ENCODE measurements at regions not wholly inside any gene's neighbourhood (a gene's known extent, or its start where the extent isn't known, plus 50 kb on each side); places are given as distances from the start of the nearest gene placed in this dataset.

DNA sequence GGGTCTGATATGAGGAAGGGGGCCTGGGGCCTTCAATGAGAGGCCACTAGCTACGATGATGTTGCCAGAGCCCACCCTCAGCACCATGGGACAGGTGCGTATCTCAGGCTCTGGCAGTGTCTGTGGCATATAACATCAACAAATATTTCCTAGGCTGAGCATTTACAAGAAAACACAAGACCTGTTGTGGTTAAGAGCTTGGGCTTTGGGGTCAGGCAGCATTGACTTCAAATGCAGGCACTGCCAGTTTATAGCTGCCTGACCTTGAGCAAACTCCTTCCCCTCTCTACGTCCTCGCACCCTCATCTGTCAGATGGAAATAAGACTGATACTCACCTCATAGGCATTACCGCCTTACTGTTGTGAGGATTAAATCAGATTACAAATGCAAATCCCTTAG lies 156.0 kb downstream of the KATNAL1 start:
- DNase-seq (ENCODE audit: low read depth): no peak

GRCh38 chr13:30149248-30149647 lies 158.1 kb downstream of the KATNAL1 start:
- DNase-seq (ENCODE audit: low read depth): no peak

DNA sequence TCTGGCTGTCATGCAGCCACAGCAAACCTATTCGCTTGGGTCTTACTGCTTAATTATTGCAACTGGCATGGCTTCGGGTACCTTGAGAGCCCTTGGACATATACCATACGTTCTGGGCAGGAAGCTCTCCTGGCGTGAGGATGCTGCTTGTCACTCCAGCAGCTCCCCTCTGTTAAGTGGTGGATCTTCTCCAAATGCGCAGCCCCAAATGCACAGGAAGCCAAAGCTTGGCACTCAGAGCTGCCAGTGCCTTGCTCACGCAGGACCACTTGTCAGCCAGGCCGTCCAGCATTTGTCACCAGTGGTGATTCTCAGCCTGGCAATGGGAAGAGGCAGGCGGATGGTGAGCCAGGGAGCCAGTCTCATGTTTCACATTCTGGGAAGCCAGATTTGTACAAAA lies 158.6 kb downstream of the KATNAL1 start:
- no peak for DNase-seq (ENCODE audit: low read depth)

DNA sequence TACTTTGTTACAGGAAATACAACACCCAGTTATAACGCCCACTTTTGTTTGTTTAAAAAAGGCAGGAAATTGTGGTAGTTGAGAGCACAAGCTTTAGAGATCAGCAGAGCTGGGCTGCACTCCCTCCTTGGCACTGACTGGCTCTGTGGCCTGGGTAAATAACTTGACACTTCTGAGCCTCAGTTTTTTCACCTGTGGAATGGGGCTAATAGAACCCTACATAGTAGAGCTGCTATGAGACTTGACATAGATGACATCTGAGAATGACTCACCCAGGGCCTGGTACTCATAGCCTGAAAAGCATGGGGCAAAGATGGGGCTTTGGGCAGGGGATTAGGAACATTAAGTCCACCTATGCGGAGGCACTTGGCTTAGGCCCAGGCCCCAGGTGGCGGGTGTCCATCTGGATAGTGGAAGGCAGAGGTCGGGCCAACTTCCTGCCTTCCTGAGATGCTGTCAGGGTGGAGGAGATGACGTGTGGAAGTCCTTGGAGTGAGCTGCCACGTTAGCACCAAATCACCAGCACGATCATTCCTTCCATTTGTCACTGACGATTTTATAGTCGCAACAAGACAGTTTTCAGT lies 159.1 kb downstream of the KATNAL1 start:
- no peak for DNase-seq (ENCODE audit: low read depth)

- no peak for DNase-seq (ENCODE audit: low read depth)
Observed at GRCh38 chr13:30147421-30147820, 159.9 kb downstream of the KATNAL1 start.

DNA sequence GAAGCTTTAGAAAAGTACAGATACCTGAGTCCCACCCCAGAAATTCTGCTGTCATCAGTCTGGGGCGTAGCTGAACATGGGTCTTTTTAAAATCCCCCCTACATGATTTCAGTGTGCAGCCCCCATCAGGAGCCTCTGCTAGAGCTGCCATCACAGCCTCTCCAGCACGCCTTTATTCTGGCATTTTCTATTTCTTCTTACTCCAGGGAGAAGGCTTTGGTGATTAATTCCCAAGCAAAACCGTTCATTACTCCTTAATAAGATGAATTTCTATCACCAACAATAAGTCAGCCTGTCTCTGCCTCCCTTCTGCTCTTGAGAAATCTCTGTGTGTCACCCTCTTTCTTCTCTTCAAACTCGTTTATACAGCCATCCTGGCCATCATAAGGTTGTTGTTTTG lies 160.3 kb downstream of the KATNAL1 start:
- no peak for DNase-seq (ENCODE audit: low read depth)

DNA sequence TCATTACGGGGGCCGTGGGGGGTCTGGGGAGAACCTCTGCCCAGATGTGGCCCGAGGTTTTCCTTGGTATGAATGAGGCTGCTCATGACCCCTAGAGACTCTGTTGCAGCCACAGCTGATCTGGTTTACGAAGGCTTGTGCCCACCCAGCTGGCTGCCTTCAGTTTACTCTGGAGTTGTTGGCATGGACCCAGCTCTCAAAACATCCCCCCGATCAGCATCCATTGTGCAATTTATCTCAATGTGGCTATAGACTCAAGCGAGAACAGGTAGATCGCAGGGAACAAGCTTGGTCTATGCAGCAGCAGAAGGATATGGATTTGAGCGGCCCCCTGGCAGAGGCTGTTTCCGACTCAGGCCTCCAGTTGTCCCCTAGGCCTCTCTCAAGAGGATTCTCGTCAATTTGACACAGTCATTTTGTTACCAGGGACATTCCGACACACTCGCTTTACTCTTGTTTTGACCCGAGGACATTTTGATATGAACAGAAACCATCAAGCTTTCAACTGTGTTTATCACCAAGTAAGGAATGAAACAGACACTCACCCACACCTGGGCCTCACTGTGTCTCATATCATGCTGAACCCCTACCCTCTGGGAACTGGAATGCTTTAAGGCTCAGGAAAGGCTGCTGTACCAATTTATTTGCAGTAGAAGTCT lies 161.5 kb downstream of the KATNAL1 start:
- DNase-seq (ENCODE audit: low read depth): no peak

DNA sequence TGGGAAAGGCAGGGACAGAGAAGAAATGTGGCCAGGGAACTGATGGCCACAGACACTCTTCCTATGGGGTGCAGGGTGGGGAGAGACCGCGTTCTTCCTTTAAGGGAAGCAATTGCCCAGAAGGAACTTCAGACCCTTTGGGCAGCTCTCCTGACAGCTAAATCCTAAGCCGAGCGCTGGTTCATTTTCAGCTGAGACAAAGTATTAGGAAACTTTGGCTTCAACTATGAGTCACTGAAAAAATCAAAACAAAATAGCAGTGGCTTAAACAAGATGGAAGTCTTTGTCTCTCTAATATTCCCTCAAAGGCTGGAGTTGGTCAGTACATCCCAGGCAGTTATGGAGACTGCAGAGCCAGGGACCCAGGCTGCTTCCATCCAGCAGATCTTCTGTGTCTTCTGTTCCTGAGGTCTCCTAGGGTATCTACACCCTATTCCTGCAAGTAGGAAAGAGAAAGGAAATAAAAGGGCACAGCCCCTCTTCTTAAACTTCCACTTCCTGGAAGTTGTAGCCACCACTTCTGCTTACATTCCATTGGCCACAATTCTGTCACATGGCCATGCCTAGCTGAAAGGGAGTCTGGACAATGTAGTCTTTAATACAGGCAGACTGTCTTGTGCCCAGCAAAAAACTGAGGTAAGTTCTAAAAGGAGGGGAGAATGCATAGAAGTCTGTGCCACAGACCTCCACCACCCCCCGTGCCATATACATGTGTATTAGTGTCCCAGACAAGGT lies 163.5 kb downstream of the KATNAL1 start:
- DNase-seq (ENCODE audit: low read depth): no peak

DNA sequence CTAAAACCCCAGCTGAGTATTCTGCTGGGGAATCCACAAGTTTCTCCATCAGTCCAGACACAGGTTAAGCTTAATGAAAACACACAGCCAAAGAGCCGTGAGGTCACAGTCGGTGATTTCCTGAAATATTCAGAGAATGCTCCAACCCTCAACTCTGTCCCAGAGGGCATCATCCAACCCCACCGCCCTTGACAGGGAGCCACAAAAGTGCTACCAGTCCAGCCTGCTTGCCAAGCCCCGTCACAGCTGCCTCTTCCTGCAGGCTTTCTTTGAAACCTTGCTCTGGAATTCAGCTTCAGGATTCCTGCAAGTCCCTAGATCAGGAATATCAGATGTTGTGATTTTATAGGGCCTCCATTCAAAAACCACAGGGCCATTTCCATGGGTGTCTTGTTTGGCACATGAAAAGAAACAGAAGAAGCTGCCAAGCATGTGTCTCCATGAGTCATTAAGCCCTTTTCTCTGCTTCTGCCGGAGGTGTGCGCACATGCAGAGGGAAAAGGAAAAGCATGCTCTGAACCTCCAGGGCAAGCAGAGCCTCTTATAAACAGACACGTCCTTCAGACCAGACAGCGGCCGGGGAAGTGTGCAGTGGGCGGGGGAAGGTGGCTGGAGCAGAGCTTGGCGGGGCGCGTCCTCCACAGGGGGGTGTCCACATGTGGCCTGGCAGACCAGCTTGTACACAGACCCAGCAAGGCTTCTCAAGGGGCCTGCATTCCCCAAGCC lies 164.7 kb downstream of the KATNAL1 start:
- peak; percentile 96 for DNase-seq (ENCODE audit: low read depth)

GRCh38 chr13:30141775-30142485 lies 165.4 kb downstream of the KATNAL1 start:
- DNase-seq (ENCODE audit: low read depth): no peak

DNA sequence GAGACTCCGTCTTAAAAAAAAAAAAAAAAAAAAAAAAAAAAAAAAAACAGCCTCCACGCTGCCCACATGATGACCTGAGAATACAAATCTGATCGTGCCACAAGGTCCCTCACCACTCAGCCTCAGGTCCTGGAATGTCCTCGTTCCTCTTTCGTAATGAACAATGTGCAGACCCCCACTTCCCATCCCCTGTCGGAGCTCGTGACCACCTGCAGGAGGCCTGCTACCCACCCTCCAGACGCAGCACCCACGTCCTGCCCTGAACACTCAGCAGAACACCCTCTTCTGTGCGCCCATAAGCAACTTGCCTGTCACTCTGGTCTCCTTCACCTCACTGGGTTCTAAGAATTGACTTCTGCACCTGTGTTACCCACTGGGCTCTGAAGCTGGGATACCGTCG lies 166.4 kb downstream of the KATNAL1 start:
- no peak for DNase-seq (ENCODE audit: low read depth)

DNA sequence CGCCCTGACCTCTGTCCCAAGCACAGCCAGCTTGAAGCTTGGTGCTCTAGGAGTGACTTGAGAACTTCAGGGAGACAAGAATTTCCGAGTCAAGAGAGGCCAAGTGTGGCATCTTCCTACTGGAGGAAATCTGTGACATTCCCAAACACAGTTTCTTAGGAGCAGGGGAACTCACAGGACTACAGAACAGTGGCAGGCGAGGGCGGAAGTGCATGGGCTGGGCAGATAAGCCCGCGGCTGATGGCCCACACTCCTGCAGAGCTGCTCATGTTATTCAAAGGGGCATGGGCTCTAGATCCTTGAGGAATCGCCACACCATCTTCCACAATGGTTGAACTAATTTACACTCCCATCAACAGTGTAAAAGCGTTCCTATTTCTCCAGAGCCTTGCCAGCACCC lies 168.8 kb downstream of the KATNAL1 start:
- no peak for DNase-seq (ENCODE audit: low read depth)

DNA sequence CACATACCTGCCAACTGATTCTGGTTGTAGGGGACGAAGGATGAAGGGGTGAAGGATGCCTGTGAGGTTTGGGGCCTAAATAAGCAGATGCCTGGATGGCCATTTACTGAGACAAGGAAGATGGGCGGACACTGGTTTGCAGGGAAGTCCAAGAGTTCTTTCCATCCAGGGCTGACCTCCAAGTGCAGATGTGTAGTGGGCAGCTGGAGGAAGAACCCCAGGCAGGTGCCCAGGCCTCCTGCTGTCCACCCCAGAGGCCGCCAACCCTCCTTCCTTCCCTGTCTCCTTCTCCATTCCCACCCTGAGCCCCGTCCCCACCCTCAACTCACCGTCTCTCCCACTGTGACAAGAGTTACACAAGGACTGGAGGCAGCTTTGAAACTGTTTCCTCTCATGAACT lies 171.5 kb downstream of the KATNAL1 start:
- DNase-seq (ENCODE audit: low read depth): no peak

DNA sequence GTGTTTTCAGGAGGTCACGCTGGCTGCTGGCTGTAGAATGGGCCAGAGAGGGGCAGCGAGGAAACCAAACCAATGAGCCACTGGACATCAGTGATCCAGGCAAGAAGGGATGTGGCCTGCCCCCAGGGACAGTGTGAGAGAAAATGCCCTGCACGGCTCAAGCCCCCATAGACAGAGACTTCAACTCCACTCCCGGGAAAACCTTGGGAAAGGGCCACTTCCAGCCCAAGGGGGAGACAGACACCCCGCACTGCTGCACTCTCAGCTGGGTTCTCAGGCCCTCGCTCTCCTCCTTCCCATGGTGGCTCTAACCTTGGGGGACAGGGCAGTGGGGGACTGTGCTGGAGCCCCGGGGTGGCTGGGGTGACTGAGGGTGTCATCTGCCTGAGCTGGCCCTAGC lies 172.0 kb downstream of the KATNAL1 start:
- no peak for DNase-seq (ENCODE audit: low read depth)

GRCh38 chr13:30134578-30134977 lies 172.8 kb downstream of the KATNAL1 start:
- no peak for DNase-seq (ENCODE audit: low read depth)

DNA sequence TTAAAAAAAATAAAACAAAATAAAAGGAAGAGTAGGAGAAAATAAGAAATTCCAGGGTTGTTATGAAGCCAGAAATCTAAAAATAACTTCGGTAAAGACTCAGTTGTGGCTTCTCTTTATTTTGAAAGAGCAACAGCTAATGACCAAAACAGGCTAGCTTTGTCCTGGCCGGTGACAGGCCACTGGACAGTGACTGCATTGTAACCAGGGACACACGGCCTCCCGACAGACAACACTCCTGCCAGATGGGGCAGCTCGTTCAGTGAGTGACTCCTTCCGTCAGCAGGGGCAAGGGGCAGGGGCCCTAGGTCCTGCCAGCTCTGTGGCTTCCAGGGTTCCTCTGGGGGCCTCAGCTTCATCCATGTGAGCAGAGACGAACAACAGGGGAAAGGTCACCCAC lies 173.4 kb downstream of the KATNAL1 start:
- no peak for DNase-seq (ENCODE audit: low read depth)

DNA sequence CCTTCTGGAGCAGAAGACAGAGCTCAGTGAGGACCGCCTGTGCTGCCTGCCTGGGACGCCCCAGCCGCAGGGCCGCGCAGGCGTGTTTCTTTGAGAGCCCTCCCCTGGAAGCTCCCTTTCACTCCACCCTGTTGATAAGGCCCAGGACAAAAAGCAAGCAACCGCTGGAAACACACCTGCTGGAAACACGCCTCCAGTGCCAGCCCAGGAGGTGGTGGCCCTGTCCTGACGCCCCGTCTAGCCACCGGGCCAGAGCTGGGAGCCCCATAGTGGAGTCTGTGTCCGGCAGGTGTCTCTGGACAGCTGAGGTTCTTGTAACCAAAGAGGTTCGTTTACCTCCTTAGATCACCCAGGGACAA lies 173.8 kb downstream of the KATNAL1 start:
- DNase-seq (ENCODE audit: low read depth): no peak

- DNase-seq (ENCODE audit: low read depth): peak; percentile 77
Observed at GRCh38 chr13:30132623-30133553, 174.5 kb downstream of the KATNAL1 start.

- DNase-seq (ENCODE audit: low read depth): no peak
Observed at GRCh38 chr13:30129411-30129810, 177.9 kb downstream of the KATNAL1 start.

- DNase-seq (ENCODE audit: low read depth): no peak
Observed at GRCh38 chr13:30128591-30128990, 178.8 kb downstream of the KATNAL1 start.

DNA sequence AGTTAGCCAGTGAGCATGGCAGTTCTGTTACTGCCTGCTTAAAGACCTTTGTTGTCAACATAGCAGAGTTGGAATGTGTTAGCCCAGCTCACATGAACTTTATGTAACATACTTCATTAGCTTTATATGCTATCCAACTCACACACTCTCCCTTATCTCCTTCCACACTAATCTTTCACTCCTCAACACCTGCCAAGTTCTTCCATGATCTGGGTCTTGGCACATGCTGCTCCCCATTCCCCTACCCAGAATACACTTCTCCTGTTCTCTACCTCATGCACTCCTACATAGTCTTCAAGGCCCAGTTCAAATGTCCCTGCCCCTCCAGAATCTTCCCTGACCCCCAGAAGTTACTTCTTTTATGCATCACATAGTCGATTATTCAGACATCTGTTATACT lies 179.3 kb downstream of the KATNAL1 start:
- no peak for DNase-seq (ENCODE audit: low read depth)

Data from GM04504 (cell line).